HG02571 (cell line): ENCODE measurements at regions not wholly inside any gene's neighbourhood (a gene's known extent, or its start where the extent isn't known, plus 50 kb on each side); places are given as distances from the start of the nearest gene placed in this dataset.
"Not testable (repeated sequence)": the region's sequence is repeated elsewhere in the genome, so short reads cannot be mapped to it uniquely, and the experiment has no call there.

Source experiments
- ATAC-seq: cut with Tn5 transposase; IDR thresholded peaks from one replicate; pipeline ENCODE4 v1.9.1; 2021; ENCODE audit warnings: mild to moderate bottlenecking, moderate library complexity; ENCODE audit not compliant: unreplicated experiment

DNA sequence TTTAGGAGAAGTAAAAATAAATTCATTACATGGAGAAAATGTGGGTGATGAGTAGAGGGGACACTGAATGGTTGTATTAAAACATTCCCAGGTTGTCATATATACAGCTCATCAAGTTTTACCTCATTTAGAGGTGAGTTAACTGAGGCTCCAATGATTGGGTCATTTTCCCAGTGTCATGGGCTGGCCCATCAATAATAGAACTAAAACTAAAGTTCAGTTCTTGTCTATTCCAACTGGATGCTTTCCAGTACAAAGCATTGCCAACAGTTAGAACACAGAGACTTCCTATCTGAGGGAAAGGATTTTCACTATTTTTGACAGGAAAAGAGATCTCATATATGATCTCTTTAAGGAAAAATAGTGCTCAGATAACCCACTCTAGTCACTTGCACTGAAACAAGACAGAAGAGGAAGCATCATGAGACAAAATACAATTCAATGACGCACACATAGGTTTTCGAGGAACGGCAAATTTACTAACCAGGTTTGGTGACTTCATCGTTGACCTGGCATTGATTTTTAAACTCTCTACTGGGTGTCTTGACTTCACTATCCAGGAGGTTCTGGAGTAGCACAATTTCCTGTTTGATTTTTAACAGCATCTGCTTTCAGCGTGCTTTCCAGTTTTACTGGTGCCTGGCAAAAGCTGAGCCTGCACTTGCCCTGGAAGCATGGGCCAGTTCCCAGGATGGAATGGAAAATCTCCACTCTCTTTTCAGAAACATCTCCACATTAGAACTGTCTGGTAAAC is 195.5 kb upstream of the FBXL4 start:
- no peak for ATAC-seq

DNA sequence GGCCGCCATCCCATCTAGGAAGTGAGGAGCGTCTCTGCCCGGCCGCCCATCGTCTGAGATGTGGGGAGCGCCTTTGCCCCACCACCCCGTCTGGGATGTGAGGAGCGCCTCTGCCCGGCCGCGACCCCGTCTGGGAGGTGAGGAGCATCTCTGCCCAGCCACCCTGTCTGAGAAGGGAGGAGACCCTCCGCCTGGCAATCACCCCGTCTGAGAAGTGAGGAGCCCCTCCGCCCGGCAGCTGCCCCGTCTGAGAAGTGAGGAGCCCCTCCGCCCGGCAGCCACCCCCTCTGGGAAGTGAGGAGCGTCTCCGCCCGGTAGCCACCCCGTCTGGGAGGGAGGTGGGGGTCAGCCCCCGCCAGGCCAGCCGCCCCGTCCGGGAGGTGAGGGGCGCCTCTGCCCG is 194.2 kb upstream of the FBXL4 start:
- not testable (repeated sequence) for ATAC-seq

DNA sequence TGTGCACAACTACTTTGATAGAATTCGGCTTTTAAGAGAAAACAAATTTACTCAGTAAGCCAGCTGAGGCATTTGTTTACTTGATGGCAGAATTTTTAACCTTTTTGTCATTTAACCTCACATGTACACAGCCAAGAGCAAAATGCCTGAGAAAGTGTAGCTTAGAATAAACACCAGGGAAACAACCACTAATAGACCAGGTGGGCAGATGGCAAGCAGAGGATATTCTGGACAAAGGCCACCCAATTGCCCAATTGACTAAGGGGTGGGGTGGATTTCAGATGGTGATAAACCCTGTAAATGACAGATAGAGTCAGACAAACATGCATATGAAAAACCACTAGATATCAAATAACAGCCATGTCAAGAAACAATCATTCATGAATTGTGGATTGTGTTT is 190.7 kb upstream of the FBXL4 start:
- ATAC-seq: no peak

DNA sequence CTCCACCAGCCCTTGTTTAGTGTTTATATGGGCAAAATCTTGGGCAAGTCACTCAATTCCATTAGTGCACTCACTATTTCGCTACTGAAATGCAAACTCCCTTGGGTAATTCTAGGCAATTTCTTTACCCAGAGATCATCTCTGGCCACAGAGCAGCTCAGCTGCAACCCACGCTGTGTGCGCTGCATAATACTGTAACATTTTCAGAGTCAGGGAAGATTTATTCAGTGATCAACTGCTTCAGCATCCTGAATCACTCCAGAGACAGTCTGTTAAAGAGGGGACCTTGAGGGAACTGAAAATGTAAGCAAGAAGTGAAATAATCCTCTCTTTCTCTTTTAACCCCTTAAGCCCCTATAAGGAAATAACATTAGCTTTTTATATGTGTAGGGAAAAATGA is 189.6 kb upstream of the FBXL4 start:
- no peak for ATAC-seq

DNA sequence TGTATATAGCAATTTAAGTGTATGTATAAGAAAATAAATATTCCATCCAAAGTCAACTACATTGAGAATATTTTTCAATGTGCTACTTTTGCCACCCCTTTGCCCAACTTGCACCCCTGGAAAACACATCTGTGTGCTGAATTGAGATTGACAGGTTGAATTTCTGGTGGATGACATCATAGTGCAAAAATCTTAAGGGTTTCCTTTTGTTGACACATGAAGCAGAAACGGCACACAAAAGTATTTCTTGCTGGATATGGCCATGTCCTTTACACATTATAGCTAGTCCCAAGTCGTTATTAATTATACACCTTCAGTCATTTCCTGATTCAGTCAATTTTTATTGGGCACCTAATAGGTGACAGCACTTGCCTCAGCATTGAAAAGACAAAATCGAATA is 188.7 kb upstream of the FBXL4 start:
- no peak for ATAC-seq

DNA sequence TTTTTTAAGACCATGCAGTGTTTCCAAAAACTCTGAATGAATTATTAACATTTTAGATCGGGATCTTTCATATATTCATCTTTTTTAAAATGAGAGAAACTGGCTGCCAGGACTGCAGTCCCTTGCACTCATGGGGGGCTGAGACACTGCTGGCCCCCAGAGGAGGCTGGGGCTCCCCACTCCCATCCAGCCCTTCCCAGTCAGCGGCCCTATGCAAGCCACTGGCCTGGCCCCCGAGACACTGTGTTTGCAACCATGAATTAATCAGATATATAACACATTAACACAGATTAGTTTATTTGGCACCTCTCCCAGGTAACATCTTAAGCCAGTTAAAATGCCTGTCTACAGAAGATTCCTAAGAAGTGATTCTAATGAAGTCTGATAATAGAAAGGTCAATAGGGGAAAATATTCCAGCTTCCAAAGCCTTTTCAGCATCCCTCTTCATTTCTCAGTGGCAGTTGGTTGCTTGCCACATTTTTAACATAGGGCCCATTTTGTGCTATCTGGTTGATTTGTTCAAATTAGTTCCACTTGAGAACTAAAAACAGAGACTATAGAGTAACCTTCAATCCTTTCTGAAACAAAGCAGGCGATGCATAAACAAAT is 184.4 kb upstream of the FBXL4 start:
- no peak for ATAC-seq

DNA sequence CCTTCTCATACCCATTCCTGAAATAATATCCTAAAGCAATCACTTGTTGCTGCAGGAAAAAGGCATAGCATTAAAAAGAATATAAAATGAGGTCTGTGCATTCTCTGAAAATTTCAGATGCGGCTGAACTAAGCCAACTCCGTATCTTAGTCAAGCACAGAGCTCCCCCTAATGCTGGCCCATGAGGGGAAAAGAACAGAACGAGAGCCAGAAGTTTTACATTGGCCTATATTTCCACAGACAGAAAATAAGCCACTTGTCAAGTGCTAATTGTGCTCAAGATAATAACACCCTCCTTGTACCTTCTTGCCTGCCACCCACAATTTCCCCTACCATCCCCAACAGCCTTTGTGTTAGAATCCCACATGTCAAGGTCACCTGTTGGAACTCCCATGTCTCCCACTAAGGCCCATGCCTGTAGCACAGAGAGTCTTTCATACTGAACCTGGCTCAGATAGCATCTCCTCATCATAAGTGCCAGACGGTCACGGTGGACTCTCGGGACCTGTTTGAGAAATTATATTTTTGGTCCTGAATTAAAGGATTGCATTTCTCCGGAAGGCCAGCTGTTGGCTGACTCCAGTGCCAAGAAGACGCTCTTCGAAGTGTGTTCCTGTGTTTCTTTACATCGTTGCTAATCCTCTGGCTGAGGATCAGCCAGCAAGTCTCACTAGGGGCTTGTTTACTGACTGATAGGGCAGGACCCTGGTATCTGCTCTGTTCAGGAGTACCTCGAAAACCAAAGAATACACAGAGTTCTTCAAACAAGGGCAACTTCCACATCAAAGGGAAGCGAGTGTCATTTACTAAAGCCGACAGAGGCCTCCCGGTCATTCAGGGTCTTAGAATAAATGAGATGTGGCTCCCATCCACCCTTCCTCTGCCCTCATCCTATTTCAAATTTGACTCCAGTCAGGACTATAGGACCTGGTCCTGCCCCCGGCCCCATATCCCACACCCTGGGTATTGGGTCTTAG is 183.4 kb upstream of the FBXL4 start:
- no peak for ATAC-seq

DNA sequence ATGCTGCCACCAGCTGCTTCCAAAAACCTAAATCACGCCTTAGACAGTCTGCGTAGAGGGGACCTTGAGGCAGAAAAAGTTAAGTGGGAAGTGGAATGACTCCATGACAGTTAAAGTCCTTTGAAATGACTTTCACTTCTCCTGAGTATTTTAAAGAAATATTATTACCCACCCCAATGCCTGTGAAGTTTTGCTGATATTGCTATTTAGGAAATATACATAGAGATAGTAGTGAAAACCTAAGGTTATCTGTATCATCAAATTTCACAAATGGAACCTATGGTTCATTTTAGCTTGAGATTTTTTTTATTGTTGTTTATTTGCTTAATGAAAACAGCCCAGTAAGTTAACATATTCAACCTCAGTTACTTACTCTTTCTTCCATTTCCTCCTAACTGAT is 182.1 kb upstream of the FBXL4 start:
- no peak for ATAC-seq

DNA sequence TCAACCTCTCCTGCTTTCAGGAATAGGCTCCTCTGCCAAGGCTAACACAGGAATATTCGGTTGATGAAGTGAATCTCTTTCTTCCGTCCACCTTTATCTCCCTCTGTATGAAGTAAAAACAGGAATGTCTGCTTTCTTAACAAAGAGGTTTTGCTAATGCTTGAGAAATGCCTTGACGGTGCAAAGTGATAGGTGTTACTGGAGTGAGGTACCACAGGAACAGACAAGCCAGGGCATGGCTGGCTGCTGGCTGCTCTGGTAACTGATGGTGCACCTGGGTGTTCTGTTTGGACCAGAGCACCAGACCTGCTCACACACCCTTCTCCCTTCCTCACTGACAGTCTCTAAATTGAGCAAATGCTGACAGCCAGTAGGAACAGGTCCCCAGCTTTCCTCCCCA is 174.0 kb upstream of the FBXL4 start:
- no peak for ATAC-seq

DNA sequence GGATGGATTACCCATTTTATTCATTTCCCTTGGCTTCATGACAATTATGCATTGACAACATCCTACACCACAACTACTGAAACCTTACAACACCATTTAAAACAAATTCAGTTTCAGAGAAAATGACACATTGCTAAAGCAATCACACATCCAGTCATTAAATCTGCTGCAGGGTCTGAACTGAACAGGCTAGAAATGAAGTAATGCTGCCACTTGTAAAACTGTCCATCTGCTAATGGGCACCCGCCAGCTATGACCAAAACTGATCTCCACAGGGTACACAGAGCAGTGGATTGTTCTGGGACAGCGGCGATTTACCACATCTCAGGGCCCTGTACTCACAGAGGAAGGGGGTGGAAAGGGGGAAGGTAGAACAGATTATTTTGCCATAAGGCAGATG is 172.9 kb upstream of the FBXL4 start:
- ATAC-seq: no peak

DNA sequence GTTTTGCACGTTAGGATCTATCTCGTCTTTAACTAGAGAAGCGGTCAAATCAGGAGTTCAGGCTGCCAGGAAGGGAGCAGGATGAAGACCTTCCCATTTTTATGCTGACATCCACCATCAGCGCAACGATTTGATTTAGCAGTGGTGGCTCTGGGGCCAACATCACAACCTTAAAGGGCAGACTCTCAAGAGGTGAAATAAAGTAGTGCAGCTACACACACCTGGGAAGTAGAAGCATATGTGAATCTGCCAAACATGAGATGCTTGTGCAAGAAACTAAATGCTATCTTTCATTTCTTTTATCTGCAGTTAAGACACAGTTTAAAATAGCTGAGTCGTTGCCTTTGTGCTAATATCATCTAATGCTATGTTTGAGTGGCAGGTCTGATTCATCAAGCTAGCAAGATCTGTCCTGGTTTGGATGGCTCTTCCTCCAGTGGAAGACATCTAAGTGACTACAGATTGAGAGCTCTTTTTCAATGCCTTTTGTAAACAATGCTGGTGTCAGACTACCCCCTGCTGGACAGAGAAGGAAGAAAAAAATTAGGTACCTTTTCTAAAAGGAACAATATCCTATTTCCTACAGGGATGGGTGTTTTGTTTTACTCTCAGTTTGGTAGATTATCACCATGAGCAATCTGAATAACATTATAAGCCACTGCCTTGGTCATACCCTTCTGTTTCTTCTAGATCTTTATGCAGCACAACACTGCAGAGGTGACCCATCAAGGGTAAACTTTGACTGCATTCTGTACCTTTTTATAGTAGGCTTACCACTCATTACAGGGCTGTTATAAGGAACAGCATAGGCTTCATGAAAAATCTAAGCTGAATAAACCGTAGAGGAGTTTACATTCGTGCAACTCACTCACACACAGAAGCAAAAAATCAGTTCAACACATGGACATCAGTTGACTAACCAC is 171.6 kb upstream of the FBXL4 start:
- ATAC-seq: peak; percentile 66

DNA sequence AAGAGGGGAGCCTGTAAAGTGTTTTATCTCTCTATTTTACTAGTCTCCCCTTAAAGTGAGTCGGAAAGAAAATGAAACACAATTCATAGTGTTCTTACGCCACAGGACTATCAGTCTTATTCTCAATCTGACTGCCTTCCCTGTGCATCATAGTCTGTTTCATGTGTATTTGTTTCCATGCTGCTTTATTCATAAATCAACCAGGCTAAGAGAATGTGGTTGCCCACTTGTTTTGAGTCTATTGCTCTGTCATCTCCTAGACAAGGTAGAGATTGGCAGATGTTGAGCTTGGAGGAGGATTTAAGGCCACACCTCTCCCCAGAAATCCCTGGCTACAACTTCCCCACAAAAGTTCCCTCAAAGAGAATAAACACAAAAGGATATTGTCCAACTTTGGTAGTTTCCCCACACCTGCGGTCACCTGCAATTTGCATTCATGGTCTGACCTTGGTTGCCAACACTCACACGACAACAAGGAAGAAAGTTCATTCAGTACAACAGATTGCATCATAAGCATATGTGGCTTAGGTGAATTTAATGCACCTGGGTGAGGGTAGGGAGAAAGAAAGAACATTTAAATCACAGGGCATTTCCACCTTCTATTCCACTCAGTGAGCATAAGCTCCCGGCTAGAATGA is 167.1 kb upstream of the FBXL4 start:
- no peak for ATAC-seq

DNA sequence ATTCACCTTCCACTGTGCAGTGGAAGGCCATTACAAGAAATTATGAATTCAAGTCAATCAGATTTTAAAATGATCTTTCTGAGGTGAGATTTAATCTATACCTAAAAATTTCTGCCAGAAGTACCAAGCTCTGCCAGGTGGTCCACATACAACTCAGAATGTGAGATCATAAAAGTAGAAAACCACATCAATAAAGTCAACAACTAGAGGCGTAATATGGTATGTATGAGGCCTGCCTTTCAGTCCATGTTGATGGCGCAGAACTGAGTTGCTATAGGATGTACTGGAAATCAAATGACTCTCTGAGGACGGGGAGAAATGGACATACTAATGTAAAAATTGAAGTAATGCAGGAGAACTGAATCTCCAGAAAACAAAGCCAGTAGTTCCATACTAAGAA is 163.8 kb upstream of the FBXL4 start:
- ATAC-seq: no peak

DNA sequence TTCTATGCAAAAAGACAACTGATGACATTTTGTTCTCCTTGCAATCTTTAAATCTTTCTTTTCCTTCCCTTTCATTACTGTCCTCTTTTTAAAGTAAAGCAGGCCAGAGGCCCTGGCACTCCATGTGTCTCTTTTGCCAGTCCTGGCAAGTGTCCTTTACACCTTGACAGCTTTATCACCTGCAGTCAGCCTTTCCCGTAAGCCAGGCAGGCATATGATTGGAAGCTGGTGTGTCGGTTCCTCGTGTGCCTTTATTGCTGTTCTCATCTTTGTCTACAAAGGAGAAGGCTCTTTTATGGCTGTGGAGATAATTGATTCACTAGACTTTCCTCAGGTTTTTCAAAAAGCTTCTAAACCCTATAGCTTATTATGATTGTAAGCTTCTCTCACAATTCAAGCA is 162.3 kb upstream of the FBXL4 start:
- no peak for ATAC-seq

DNA sequence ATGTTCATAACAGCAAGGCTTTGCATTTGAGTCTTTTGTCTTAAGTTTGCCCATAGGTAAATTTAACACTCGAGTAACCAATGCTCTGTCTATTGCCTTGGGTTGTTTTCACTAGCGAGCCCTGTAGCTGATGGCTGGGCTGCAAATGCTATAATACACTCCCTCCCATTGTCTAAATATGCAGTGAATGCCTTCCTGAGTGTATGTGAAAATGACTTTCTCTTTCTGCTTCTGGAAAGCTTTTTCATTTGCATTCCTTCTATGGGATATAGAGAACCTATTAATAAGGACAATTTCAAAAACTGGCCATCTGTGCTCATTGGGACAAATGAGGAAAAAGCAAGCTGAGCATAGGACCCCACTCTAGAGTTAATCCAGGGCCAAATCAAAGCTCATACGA is 156.5 kb upstream of the FBXL4 start:
- no peak for ATAC-seq

DNA sequence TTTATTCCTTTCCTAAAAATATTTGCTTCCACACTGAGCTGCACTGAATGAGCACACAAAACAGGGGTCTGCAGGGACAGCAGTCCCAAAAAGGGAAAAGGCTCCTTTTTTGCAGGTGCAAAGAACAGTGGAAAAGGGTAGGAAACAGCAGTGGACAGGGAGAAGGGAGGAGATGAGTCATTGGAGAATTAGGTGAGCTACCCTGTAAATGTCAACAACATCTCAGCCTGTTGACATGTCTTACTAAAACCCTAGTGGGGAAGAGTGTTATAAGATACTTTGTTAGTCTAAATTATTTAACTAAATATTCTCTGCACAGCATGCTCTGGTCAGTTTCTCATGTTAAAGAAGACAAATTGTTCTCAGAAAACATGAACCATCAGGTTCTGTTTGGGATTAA is 151.5 kb upstream of the FBXL4 start:
- no peak for ATAC-seq

DNA sequence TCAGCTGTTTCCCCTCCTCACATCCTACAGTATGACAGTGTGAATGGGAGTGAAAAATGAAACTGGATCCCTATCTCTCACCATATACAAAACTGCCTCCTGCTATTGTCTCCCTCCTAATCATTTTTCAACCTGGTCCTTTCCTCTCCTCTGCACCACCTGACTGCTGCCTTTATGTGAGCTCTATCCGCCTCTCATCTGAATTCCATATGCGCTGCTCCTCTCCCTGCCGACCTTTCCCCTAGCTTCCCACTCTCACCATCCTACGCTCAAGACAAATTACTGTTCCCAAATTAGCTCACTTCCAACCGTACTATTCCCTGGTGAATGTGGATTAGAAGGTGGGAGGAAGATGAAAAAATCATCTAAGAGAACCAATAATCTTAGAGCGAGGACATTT is 148.4 kb upstream of the FBXL4 start:
- no peak for ATAC-seq

DNA sequence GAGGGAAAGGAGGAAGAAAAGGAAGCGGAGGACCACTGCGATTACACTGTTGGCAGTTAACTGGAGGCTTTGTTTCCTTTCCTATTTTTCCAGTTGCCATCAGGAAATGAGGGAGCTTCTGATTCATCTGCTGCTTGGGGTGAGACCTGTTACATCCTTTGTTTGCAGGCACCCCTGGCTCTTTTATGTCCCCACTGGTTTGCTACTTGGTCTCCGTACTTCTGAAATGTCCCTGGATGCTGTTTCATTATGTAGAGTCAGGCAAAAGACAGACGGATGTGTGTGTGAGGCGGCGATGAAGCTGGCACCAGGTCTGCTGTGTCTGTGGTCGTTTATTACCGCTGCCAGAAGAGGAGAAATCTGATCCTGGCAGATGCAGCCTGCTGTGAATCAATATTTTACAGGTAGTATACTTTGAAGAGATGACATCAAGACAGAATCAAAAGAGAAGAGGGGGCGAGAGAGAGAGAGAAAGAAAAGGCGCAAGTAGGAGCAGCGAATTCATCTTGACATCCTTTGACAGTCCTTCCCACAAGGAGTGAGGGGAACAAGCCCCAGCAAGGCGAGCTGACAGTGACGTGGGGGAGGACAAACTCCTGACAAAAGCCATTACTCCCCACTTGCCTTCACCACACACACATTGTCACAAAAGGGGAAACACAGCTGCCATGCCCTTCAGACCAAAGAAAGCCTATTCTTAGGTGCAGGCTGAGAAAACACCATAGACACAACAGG is 145.9 kb upstream of the FBXL4 start:
- no peak for ATAC-seq

DNA sequence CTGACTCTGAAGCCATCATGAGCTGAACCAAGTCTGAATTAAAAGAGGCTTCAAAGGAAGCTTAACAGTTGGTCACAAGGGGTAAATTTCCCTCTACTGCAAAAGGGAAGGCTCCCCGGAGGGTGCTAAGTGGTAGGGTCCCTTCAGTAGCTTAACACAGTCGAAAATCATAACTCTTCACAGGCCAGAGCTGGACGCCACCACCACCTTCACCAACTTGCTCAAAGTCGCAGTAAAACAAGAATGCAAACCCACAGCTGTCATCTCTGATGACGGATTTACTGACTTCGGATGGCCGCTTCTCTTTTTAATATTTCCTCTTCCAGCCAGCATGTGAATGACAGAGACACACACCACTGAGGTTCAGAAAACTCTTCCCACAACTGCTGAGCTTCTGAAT is 144.7 kb upstream of the FBXL4 start:
- no peak for ATAC-seq

DNA sequence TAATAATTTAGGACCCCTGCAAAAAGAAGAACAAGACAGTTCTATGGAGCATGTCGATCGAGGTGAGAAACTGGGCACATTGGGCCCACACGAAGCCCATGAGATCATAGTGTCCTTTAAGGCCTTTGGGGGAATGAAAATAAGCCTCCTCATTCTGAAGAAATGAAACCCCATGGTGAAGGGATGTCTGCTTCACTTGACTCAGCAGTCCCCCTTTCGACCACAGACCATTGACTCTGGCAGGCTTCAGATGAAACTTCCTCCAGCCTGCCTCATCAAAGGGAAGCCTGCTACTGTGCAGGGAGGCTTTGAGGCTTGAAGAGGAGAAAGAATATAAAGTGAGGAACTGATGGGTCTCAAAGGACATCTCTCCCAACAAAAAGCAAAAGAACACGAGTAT is 144.2 kb upstream of the FBXL4 start:
- no peak for ATAC-seq
